Thoracic aorta (tissue), 2 donors: ENCODE measurements at regions not wholly inside any gene's neighbourhood (a gene's known extent, or its start where the extent isn't known, plus 50 kb on each side); places are given as distances from the start of the nearest gene placed in this dataset.

Experiments used
- ATAC-seq: fragments of 150-250 bp; one replicate; pipeline ENCODE4 v1.8.0; 2017; ENCODE audit warnings: low read depth; ENCODE audit not compliant: insufficient number of reproducible peaks, low FRiP score
- DNase-seq: peaks from one replicate; pipeline ENCODE4 v3.0.0-alpha.2; 2020; ENCODE audit warnings: low spot score
- H3K27ac ChIP-seq, 2 donors: fragments of 200-600 bp; sonication (generic); 1 replicate in 1 of 2; 2 replicates in 1 of 2; pipeline ENCODE4 v1.5.1; 2016; ENCODE audit warnings: mild to moderate bottlenecking in 2 of 2, moderate library complexity in 2 of 2
- H3K27me3 ChIP-seq: fragments of 200-600 bp; sonication (generic); replicated peaks from 2 replicates; pipeline ENCODE4 v1.6.0; 2016; ENCODE audit warnings: mild to moderate bottlenecking; ENCODE audit not compliant: insufficient read depth
- H3K36me3 ChIP-seq: fragments of 200-600 bp; sonication (generic); one replicate; pipeline ENCODE4 v1.5.1; 2016
- H3K4me1 ChIP-seq, 2 donors: fragments of 200-600 bp; sonication (generic); 1 replicate in 1 of 2; 2 replicates in 1 of 2; pipeline versions ENCODE4 v1.5.1 to v1.6.0; 2016; ENCODE audit warnings: low read depth in 2 of 2, mild to moderate bottlenecking in 1 of 2; ENCODE audit not compliant: control insufficient read depth in 1 of 2
- H3K4me3 ChIP-seq: fragments of 200-600 bp; sonication (generic); 2 replicates; pipeline ENCODE4 v1.5.1; 2016; ENCODE audit warnings: mild to moderate bottlenecking
- H3K9me3 ChIP-seq: fragments of 200-600 bp; sonication (generic); 2 replicates; pipeline ENCODE4 v1.5.1; 2016
- TF ChIP-seq, protein P1 (sequence below): fragments of 200-600 bp; sonication (generic); IDR thresholded peaks from one replicate; pipeline ENCODE4 v1.5.1; 2019; ENCODE audit warnings: antibody characterized with exemption

DNA sequence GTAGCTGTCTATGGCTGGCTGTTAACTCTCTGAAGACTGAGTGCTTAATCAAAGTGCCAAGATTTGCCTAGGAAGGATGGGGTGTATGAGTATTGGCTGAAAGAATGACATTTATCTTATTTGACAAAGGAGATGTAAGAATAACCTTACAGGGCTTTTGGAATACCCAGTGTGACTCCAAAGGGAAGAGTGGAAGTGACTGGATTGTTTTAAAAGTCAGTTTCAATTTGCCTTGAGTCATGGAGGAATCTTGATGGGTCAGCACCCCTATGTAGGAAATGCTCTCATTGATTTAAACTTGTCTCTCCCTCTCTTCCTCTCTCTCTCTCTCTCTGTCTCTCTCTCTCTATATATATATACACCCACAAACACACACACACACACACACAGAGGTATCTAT lies 118.4 kb upstream of the CLDN10 start:
- no peaks in the 10 kb centered on the region for H3K4me1 ChIP-seq
- no peaks in the 10 kb centered on the region for H3K36me3 ChIP-seq
- no peaks in the 10 kb centered on the region for H3K9me3 ChIP-seq
- H3K4me3 ChIP-seq = no peak overlapping the region
- ATAC-seq (no peak), DNase-seq (no peak)
- no peaks in the 10 kb centered on the region for H3K27me3 ChIP-seq
- TF ChIP-seq, protein P1, sequence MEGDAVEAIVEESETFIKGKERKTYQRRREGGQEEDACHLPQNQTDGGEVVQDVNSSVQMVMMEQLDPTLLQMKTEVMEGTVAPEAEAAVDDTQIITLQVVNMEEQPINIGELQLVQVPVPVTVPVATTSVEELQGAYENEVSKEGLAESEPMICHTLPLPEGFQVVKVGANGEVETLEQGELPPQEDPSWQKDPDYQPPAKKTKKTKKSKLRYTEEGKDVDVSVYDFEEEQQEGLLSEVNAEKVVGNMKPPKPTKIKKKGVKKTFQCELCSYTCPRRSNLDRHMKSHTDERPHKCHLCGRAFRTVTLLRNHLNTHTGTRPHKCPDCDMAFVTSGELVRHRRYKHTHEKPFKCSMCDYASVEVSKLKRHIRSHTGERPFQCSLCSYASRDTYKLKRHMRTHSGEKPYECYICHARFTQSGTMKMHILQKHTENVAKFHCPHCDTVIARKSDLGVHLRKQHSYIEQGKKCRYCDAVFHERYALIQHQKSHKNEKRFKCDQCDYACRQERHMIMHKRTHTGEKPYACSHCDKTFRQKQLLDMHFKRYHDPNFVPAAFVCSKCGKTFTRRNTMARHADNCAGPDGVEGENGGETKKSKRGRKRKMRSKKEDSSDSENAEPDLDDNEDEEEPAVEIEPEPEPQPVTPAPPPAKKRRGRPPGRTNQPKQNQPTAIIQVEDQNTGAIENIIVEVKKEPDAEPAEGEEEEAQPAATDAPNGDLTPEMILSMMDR = no peak
- H3K27ac ChIP-seq = no peak overlapping the region

GRCh38 chr13:95437561-95437960 lies 115.0 kb upstream of the CLDN10 start:
- no peak for ATAC-seq
- Histone ChIP-seq H3K4me3 (no peak overlapping the region), H3K4me1 (no peaks in the 10 kb centered on the region), H3K9me3 (no peaks in the 10 kb centered on the region), H3K27ac (no peak overlapping the region), H3K27me3 (no peaks in the 10 kb centered on the region), H3K36me3 (no peaks in the 10 kb centered on the region)
- no peak for DNase-seq
- TF ChIP-seq, protein P1 = no peak

GRCh38 chr13:95438297-95438696 lies 114.2 kb upstream of the CLDN10 start:
- TF ChIP-seq, protein P1 = no peak
- Histone ChIP-seq H3K36me3 (no peaks in the 10 kb centered on the region), H3K4me1 (no peaks in the 10 kb centered on the region), H3K9me3 (no peaks in the 10 kb centered on the region), H3K4me3 (no peak overlapping the region), H3K27me3 (no peaks in the 10 kb centered on the region), H3K27ac (no peak overlapping the region)
- DNase-seq (no peak), ATAC-seq (no peak)

- TF ChIP-seq, protein P1 = no peak
- Histone ChIP-seq H3K4me1 (no peaks in the 10 kb centered on the region), H3K9me3 (no peaks in the 10 kb centered on the region), H3K36me3 (no peaks in the 10 kb centered on the region), H3K27me3 (no peaks in the 10 kb centered on the region), H3K27ac (no peak overlapping the region), H3K4me3 (no peak overlapping the region)
- DNase-seq (no peak), ATAC-seq (no peak)
Observed at GRCh38 chr13:95440441-95441088, 112.0 kb upstream of the CLDN10 start.

GRCh38 chr13:95441326-95441725 lies 111.2 kb upstream of the CLDN10 start:
- TF ChIP-seq, protein P1 = no peak
- Histone ChIP-seq H3K27me3 (no peaks in the 10 kb centered on the region), H3K27ac (no peak overlapping the region), H3K4me3 (no peak overlapping the region), H3K36me3 (no peaks in the 10 kb centered on the region), H3K9me3 (no peaks in the 10 kb centered on the region), H3K4me1 (no peaks in the 10 kb centered on the region)
- no peak for ATAC-seq
- DNase-seq = no peak
